Erythroblast (primary cell): ENCODE measurements at regions not wholly inside any gene's neighbourhood (a gene's known extent, or its start where the extent isn't known, plus 50 kb on each side); places are given as distances from the start of the nearest gene placed in this dataset.

Experiments used
- GATA1 ChIP-seq: IDR thresholded peaks from 2 replicates; pipeline ENCODE4 v1.6.1; 2011; ENCODE audit warnings: low read depth, mild to moderate bottlenecking, control low read depth, low read length, moderate library complexity
- POLR2A ChIP-seq: IDR thresholded peaks from 2 replicates; pipeline ENCODE4 v1.6.1; 2011; ENCODE audit warnings: mild to moderate bottlenecking, low read length

DNA sequence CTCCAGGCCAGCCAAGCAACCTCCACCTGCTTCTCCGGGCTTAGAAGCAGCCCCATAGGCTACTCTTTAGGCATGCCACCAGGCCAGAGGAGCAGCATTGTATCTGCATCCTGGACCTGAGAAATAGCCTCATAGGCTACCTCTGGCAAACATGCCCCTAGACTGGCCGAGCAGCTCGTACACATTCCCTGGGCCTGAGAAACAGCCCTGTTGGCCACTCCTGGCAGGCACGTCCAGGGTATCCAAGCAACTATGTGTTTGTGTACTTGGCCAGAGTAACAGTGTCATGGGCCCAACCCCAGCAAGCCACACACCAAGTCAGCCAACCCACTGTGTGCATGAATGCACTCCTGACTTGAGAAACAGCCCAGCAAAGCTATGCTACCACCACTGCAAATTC lies 498.7 kb upstream of the CDIN1 start:
- no peak for TF ChIP-seq POLR2A
- TF ChIP-seq GATA1: no peak
